NB4 (cell line): ENCODE measurements at regions not wholly inside any gene's neighbourhood (a gene's known extent, or its start where the extent isn't known, plus 50 kb on each side); places are given as distances from the start of the nearest gene placed in this dataset.

Source experiments
- DNase-seq: peaks from one replicate; pipeline ENCODE4 v3.0.0; 2010; ENCODE audit warnings: low read depth
- H3K4me3 ChIP-seq: one replicate; pipeline ENCODE4 v1.5.1; 2011; ENCODE audit warnings: mild to moderate bottlenecking, low read depth, low read length, moderate library complexity
- MYC ChIP-seq: IDR thresholded peaks from 2 replicates; pipeline ENCODE4 v1.6.1; 2011; ENCODE audit warnings: low read depth, low read length
- POLR2A ChIP-seq: IDR thresholded peaks from 2 replicates; pipeline ENCODE4 v1.6.1; 2011; ENCODE audit warnings: mild to moderate bottlenecking; ENCODE audit not compliant: insufficient read length; ENCODE audit errors: extremely low read depth
- TF ChIP-seq, protein P1 (sequence below): IDR thresholded peaks from one replicate; pipeline ENCODE4 v1.5.1; 2012; ENCODE audit warnings: low read depth, low read length
- TF ChIP-seq, protein P2 (sequence below): IDR thresholded peaks from 2 replicates; pipeline ENCODE4 v1.6.1; 2011; ENCODE audit warnings: low read depth, low read length

DNA sequence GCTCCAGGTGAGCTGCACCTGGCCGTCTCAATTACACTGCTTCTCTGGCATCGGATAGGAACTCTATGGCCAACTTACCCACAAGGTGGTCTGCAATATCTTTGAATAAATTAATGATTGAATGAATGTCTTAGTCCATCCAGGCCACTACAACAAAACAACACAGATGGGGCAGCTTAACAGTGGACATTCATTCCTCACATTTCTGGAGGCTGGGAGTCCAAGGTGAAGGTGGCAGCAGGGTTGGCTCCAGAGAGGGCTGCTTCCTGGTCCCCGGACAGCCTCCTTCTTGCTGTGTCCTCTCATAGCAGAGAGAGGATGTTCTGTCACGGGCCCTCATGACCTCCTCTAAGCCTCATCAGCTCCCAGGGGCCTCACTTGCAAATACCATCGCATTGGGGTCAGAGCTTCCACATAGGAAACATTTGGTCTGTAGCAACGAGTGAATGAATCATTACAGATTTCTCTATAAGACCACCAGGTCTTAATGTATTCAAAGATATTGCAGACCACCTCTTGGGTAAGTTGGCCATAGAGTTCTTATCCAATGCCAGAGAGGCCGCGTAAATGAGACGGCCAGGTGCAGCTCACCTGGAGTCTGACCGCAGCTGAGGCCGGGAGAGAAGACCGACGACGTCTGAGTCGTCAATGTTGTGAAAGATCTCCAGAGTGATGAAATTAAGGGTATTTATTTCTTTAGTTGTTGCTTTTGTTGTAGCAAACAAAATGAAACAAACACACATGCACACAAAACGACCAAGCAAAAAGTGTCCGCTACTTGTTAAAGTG is 182.7 kb upstream of the C14orf180 start:
- TF ChIP-seq MYC (no peak), POLR2A (no peak)
- TF ChIP-seq, protein P1, sequence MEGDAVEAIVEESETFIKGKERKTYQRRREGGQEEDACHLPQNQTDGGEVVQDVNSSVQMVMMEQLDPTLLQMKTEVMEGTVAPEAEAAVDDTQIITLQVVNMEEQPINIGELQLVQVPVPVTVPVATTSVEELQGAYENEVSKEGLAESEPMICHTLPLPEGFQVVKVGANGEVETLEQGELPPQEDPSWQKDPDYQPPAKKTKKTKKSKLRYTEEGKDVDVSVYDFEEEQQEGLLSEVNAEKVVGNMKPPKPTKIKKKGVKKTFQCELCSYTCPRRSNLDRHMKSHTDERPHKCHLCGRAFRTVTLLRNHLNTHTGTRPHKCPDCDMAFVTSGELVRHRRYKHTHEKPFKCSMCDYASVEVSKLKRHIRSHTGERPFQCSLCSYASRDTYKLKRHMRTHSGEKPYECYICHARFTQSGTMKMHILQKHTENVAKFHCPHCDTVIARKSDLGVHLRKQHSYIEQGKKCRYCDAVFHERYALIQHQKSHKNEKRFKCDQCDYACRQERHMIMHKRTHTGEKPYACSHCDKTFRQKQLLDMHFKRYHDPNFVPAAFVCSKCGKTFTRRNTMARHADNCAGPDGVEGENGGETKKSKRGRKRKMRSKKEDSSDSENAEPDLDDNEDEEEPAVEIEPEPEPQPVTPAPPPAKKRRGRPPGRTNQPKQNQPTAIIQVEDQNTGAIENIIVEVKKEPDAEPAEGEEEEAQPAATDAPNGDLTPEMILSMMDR, result no peak
- TF ChIP-seq, protein P2, sequence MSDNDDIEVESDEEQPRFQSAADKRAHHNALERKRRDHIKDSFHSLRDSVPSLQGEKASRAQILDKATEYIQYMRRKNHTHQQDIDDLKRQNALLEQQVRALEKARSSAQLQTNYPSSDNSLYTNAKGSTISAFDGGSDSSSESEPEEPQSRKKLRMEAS, result no peak
- H3K4me3 ChIP-seq, result no peak overlapping the region
- DNase-seq, result no peak

DNA sequence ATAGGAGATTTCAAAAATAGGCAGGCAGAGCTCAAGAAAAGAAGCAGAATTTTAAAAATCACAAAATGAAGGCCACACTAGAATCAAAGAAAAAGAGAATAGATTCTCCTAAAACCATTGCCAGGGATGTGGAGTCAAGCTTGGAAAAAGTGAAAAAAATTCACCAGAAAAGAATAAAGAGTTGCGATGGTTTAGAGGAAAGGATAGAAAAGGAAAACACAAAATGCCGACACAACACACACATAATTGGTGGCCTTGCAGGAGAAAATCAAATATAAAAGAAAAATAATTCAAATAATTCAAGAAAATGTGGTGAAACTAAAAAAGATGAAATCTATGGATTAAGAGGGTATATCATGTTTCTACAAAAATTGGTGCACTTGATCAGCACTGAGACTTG is 181.6 kb upstream of the C14orf180 start:
- TF ChIP-seq, protein P2, result no peak
- TF ChIP-seq, protein P1, result no peak
- TF ChIP-seq POLR2A (no peak), MYC (no peak)
- no peak for DNase-seq
- H3K4me3 ChIP-seq, result no peak overlapping the region

DNA sequence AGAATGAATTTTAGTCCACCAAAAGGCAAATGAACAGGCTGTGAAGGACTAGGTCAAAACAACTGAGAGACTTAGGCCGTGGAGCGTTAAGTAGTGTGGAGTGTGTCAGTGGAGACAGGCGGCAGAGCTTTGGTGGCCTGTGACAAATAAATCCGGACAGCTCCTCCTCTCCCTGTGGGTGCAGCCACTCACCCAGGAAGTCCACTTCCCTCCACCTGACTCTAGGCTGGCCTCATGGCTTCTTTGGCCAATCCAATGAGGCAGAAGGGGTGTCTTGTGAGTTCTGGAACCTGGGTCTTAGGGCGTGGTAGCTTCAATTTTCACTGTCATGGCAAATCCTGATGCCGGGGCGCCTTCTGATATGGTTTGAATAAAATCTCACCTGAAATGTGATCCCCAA is 180.9 kb upstream of the C14orf180 start:
- no peak overlapping the region for H3K4me3 ChIP-seq
- no peak for DNase-seq
- TF ChIP-seq, protein P2, result no peak
- TF ChIP-seq MYC, result no peak
- TF ChIP-seq, protein P1, result no peak
- no peak for TF ChIP-seq POLR2A

DNA sequence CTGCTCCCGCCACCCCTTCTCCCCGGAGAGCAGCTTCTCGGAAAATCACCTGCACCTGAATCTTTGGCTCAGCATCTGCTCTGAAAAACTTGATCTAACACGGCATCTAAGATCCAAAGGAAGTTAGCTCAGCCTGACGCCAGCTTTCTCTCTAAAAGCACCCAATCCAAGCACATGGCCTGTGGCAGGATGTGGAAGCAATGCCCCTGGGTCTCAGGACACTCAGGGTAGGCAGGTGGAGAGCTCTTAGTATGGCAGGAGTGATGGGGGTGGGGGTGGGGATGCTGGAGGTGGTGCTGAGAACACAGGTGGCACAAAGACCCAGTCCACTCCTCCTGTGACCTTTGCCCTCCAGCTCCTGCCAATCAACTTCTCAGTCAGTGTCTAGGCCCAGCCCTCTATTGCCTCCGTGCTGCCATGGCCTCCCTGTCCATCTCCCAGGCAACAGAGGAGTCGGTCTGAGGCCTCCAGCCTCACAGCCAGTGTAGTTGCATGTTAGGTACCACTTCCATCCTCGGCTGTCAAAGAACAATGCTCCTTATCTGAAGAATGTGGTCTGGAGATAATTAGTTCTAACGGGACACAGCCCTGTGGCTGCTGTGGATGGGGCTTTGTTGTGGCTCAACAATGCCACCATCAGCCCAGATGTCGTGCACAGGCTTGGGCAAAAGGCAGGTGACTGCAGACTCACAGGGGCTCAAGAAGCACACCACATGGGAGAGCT is 180.0 kb upstream of the C14orf180 start:
- no peak overlapping the region for H3K4me3 ChIP-seq
- TF ChIP-seq, protein P2, result no peak
- TF ChIP-seq, protein P1, result no peak
- TF ChIP-seq POLR2A, result no peak
- TF ChIP-seq MYC, result no peak
- no peak for DNase-seq

DNA sequence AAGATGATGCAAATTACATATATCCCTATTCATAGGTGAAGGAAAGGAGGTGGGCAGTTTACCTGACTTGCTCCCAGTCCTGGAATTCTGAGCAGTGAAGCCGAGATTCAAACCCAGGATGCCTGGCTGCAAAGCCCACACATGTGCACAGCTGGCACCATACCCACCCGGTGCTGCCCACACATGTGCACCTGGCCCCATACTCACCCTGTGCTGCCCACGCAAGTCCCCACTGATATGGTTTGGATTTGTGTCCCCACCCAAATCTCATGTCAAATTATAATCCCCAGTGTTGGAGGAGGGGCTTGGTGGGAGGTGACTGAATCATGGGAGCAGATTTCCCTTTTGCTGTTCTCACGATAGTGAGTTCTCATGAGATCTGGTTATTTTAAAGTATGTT is 179.2 kb upstream of the C14orf180 start:
- no peak for DNase-seq
- no peak overlapping the region for H3K4me3 ChIP-seq
- TF ChIP-seq POLR2A (no peak), MYC (no peak)
- TF ChIP-seq, protein P1, result no peak
- TF ChIP-seq, protein P2, result no peak
